GM12878 (cell line): ENCODE measurements at regions not wholly inside any gene's neighbourhood (a gene's known extent, or its start where the extent isn't known, plus 50 kb on each side); places are given as distances from the start of the nearest gene placed in this dataset.

ENCODE experiments used
- ATAC-seq: fragments of 200-7000 bp; cut with Tn5 transposase; 3 replicates; pipeline ENCODE4 v1.9.1; 2020; ENCODE audit warnings: mild to moderate bottlenecking, moderate library complexity
- BruUV-seq: library from RNA; stranded (reverse); fragments of 400-500 nt; replicated peaks from 2 replicates; lab custom pipeline; 2021; lab: Mats Ljungman, UMichigan
- CTCF ChIA-PET: fragments of 300-600 bp; sonication (Branson Sonifier 250); formaldehyde crosslinking; extraction: SDS; loops from one replicate; lab custom pipeline; 2021; ENCODE audit warnings: inconsistent platforms; lab: Yijun Ruan, JAX
- POLR2A ChIA-PET: fragments of 350-600 bp; formaldehyde crosslinking; extraction: SDS; loops from one replicate; lab custom pipeline; 2021; ENCODE audit warnings: inconsistent platforms; lab: Charles Lee
- RAD21 ChIA-PET: fragments of 300-600 bp; sonication (Branson Sonifier 250); formaldehyde crosslinking; loops from one replicate; lab custom pipeline; 2023; ENCODE audit warnings: antibody characterized with exemption; ENCODE audit not compliant: unreplicated experiment; lab: Charles Lee
- SMC1A ChIA-PET: fragments of 300-600 bp; sonication (Branson Sonifier 250); formaldehyde crosslinking; loops from one replicate; lab custom pipeline; 2023; ENCODE audit not compliant: unreplicated experiment, uncharacterized antibody; lab: Charles Lee
- DNase-seq: peaks from one replicate; pipeline ENCODE4 v3.0.0-alpha.2; 2011; ENCODE audit warnings: low read depth, low spot score
- FAIRE-seq: peaks from 3 replicates; lab custom pipeline; 2011; peaks lifted over from hg19 to GRCh38; lab: Jason Lieb, UNC
- H2AFZ ChIP-seq: 2 replicates; pipeline ENCODE4 v1.6.0; 2011; ENCODE audit warnings: low read depth, low read length, control low read depth; ENCODE audit not compliant: control insufficient read depth
- H3K27ac ChIP-seq: 2 replicates; pipeline ENCODE4 v1.5.1; 2011; ENCODE audit warnings: control low read depth; ENCODE audit not compliant: control insufficient read depth, insufficient read depth
- H3K27me3 ChIP-seq, 2 experiments: replicated peaks in 1 of 2; 2 replicates each; pipeline versions ENCODE4 v1.6.0 to v1.6.1; 2011; ENCODE audit warnings: low read length in 1 of 2; ENCODE audit not compliant: control insufficient read depth in 2 of 2, insufficient read depth in 2 of 2
- H3K36me3 ChIP-seq, 2 experiments: 2 replicates each; pipeline ENCODE4 v1.5.1; 2011; ENCODE audit warnings: low read length in 1 of 2; ENCODE audit not compliant: control insufficient read depth in 2 of 2, insufficient read depth in 2 of 2
- H3K4me1 ChIP-seq: 2 replicates; pipeline ENCODE4 v1.6.1; 2011; ENCODE audit warnings: mild to moderate bottlenecking, low read length, moderate library complexity, mixed read lengths; ENCODE audit not compliant: control insufficient read depth, insufficient read depth
- H3K4me2 ChIP-seq: 2 replicates; pipeline ENCODE4 v1.6.0; 2011; ENCODE audit warnings: control low read depth; ENCODE audit not compliant: control insufficient read depth, insufficient read depth
- H3K4me3 ChIP-seq: fragments of 200-600 bp; sonication (generic); 2 replicates; pipeline ENCODE4 v1.5.1; 2016
- H3K79me2 ChIP-seq: 2 replicates; pipeline ENCODE4 v1.6.0; 2011; ENCODE audit warnings: low read length; ENCODE audit not compliant: control insufficient read depth, insufficient read depth
- H3K9ac ChIP-seq: 2 replicates; pipeline ENCODE4 v1.8.0; 2011; ENCODE audit warnings: low read length, control low read depth, mixed read lengths; ENCODE audit not compliant: control insufficient read depth, insufficient read depth
- H3K9me3 ChIP-seq: replicated peaks from 3 replicates; pipeline ENCODE4 v1.5.1; 2011; ENCODE audit warnings: mild to moderate bottlenecking, low read length; ENCODE audit not compliant: control insufficient read depth, insufficient read depth
- H4K20me1 ChIP-seq: 2 replicates; pipeline ENCODE4 v1.6.0; 2011; ENCODE audit not compliant: control insufficient read depth, insufficient read depth
- FOXM1 ChIP-seq: IDR thresholded peaks from 2 replicates; pipeline ENCODE4 v1.6.1; 2012; ENCODE audit warnings: low read depth, mild to moderate bottlenecking, inconsistent platforms, low read length, moderate library complexity
- HCFC1 ChIP-seq: fragments of 150-350 bp; IDR thresholded peaks from 2 replicates; pipeline ENCODE4 v1.6.1; 2014; ENCODE audit warnings: low read length
- KDM1A ChIP-seq: fragments of 200-600 bp; sonication (generic); IDR thresholded peaks from 2 replicates; pipeline ENCODE4 v1.6.1; 2016; ENCODE audit warnings: borderline replicate concordance
- MYB ChIP-seq: fragments of 150-350 bp; IDR thresholded peaks from 2 replicates; pipeline ENCODE4 v1.6.1; 2014; ENCODE audit warnings: mild to moderate bottlenecking, low read depth, low read length, borderline replicate concordance
- NFYB ChIP-seq: IDR thresholded peaks from 2 replicates; pipeline ENCODE4 v1.6.1; 2011; ENCODE audit warnings: low read depth, mild to moderate bottlenecking, low read length, improper control_type of control experiment, moderate library complexity; ENCODE audit not compliant: insufficient read depth
- REST ChIP-seq: IDR thresholded peaks from 2 replicates; pipeline ENCODE4 v1.6.1; 2012; ENCODE audit warnings: mild to moderate bottlenecking, low read depth, low read length
- RUNX3 ChIP-seq: IDR thresholded peaks from 2 replicates; pipeline ENCODE4 v1.6.1; 2012; ENCODE audit warnings: low read length, inconsistent platforms
- SMAD5 ChIP-seq: IDR thresholded peaks from 2 replicates; pipeline ENCODE4 v1.6.1; 2016; ENCODE audit warnings: antibody characterized with exemption, low read depth
- TBL1XR1 ChIP-seq: IDR thresholded peaks from 2 replicates; pipeline ENCODE4 v1.6.1; 2012; ENCODE audit warnings: low read depth, low read length, improper control_type of control experiment
- WGBS: methylation state at CpG from one replicate; pipeline ENCODE4 v1.1.6; 2016; ENCODE audit warnings: low lambda C conversion rate; ENCODE audit not compliant: insufficient replicate concordance, insufficient coverage; ENCODE audit errors: missing lambda C conversion rate; 5-methylcytosine and 5-hydroxymethylcytosine counted together
- in situ Hi-C: fragments of 300-500 bp; cut with MboI; formaldehyde crosslinking; loops from 9 replicates; pipeline ENCODE4 v1.14.3; 2018; ENCODE audit warnings: mixed read lengths
- intact Hi-C: fragments of 100-400 bp; cut with micrococcal nuclease; formaldehyde crosslinking; loops from one replicate; pipeline ENCODE4 v1.14.2; 2022; ENCODE audit not compliant: unreplicated experiment

- Histone ChIP-seq H3K4me2 (no peak overlapping the region), H3K36me3 (no peaks in the 10 kb centered on the region), H3K4me3 (no peak overlapping the region), H3K9ac (no peak overlapping the region), H3K9me3 (no peaks in the 10 kb centered on the region), H4K20me1 (no peaks in the 10 kb centered on the region), H2AFZ (no peak overlapping the region), H3K79me2 (no peaks in the 10 kb centered on the region), H3K4me1 (no peaks in the 10 kb centered on the region), H3K27ac (no peak overlapping the region), H3K27me3 (no peaks in the 10 kb centered on the region)
- ATAC-seq (no peak), DNase-seq (no peak), FAIRE-seq (no peak)
- in situ Hi-C loops (no loop called here), intact Hi-C loops (no loop called here)
- ChIA-PET SMC1A (no interaction called here), RAD21 (no interaction called here), CTCF (no interaction called here), POLR2A (no interaction called here)
- BruUV-seq: no TSS peak
- TF ChIP-seq TBL1XR1 (no peak), REST (no peak), MYB (no peak), NFYB (no peak), HCFC1 (no peak), SMAD5 (no peak), RUNX3 (no peak), FOXM1 (no peak), KDM1A (no peak)
- WGBS: 37% methylated on average over 5 of the region's 5 CpGs
Measured at GRCh38 chr18:2356906-2357305, 214.4 kb downstream of the METTL4 start.
